Tibial nerve (tissue), 4 donors: ENCODE measurements at regions not wholly inside any gene's neighbourhood (a gene's known extent, or its start where the extent isn't known, plus 50 kb on each side); places are given as distances from the start of the nearest gene placed in this dataset.

Source experiments
- EP300 ChIP-seq, 2 donors: sonication (generic); formaldehyde crosslinking; IDR thresholded peaks; one replicate each; pipeline ENCODE4 v1.6.1; 2017; ENCODE audit warnings: antibody characterized with exemption in 2 of 2, mild to moderate bottlenecking in 1 of 2
- TF ChIP-seq, protein P1 (sequence below), 5 experiments: fragments of 200-600 bp in 3 of 5; fragments of 450-650 bp in 2 of 5; sonication (generic) in 3 of 5; IDR thresholded peaks; one replicate each; pipeline ENCODE4 v1.5.1; 2016 to 2019; ENCODE audit warnings: antibody characterized with exemption in 5 of 5, mild to moderate bottlenecking in 3 of 5, moderate library complexity in 2 of 5

DNA sequence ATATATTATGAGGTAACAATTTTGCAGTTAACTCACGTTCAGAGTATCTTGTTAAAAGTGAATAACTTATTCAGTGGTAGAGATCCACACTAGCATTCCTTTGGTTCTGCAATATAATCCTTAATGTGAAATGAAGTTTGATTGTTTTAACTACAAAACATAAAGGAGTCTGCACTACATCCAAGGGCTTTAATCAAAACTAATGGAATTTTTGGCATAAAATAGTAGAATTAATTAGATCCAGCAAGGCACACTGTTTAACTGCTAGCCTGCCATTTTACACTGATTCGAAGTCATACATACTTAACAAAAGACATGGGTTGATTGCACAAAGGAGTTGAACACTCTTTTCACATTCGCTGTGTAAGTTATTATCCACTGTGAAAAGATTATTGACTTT lies 263.0 kb upstream of the ROBO2 start:
- TF ChIP-seq EP300 (IDR thresholded peaks at IDR 0.05), result no peak
- TF ChIP-seq, protein P1, sequence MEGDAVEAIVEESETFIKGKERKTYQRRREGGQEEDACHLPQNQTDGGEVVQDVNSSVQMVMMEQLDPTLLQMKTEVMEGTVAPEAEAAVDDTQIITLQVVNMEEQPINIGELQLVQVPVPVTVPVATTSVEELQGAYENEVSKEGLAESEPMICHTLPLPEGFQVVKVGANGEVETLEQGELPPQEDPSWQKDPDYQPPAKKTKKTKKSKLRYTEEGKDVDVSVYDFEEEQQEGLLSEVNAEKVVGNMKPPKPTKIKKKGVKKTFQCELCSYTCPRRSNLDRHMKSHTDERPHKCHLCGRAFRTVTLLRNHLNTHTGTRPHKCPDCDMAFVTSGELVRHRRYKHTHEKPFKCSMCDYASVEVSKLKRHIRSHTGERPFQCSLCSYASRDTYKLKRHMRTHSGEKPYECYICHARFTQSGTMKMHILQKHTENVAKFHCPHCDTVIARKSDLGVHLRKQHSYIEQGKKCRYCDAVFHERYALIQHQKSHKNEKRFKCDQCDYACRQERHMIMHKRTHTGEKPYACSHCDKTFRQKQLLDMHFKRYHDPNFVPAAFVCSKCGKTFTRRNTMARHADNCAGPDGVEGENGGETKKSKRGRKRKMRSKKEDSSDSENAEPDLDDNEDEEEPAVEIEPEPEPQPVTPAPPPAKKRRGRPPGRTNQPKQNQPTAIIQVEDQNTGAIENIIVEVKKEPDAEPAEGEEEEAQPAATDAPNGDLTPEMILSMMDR (IDR thresholded peaks at IDR 0.05), result no peak
